IMR-90 (cell line): ENCODE measurements at regions not wholly inside any gene's neighbourhood (a gene's known extent, or its start where the extent isn't known, plus 50 kb on each side); places are given as distances from the start of the nearest gene placed in this dataset.

Source experiments
- ATAC-seq: fragments of 200-7000 bp; cut with Tn5 transposase; 2 replicates; pipeline ENCODE4 v1.9.1; 2020; ENCODE audit warnings: low read depth, mild to moderate bottlenecking, moderate library complexity
- BruUV-seq: library from RNA; stranded (reverse); fragments of 400-500 nt; replicated peaks from 2 replicates; lab custom pipeline; 2021; lab: Mats Ljungman, UMichigan
- CTCF ChIA-PET: fragments of 300-600 bp; formaldehyde crosslinking; extraction: SDS; loops from one replicate; lab custom pipeline; 2021; ENCODE audit warnings: antibody characterized with exemption; lab: Yijun Ruan, JAX
- POLR2A ChIA-PET: fragments of 300-600 bp; sonication (Branson Sonifier 250); formaldehyde crosslinking; loops from one replicate; lab custom pipeline; 2022; ENCODE audit warnings: antibody characterized with exemption; ENCODE audit not compliant: unreplicated experiment; lab: Charles Lee
- DNase-seq: peaks from one replicate; pipeline ENCODE4 v3.0.0; 2013
- H2AFZ ChIP-seq: replicated peaks from 2 replicates; pipeline ENCODE3; 2013; ENCODE audit warnings: low read length, mild to moderate bottlenecking; ENCODE audit not compliant: poor library complexity
- H2AK5ac ChIP-seq: 2 replicates; pipeline ENCODE4 v1.6.1; 2013; ENCODE audit warnings: low read depth, low read length, inconsistent platforms
- H2AK9ac ChIP-seq: replicated peaks from 2 replicates; pipeline ENCODE3; 2013; ENCODE audit warnings: mild to moderate bottlenecking, low read depth, low read length, moderate library complexity; ENCODE audit not compliant: poor library complexity
- H2BK120ac ChIP-seq: 2 replicates; pipeline ENCODE4 v1.6.1; 2013; ENCODE audit warnings: low read depth, low read length, inconsistent platforms
- H2BK15ac ChIP-seq: 3 replicates; pipeline ENCODE4 v1.6.1; 2013; ENCODE audit warnings: low read depth, low read length, inconsistent platforms
- H2BK20ac ChIP-seq: 2 replicates; pipeline ENCODE4 v1.6.1; 2013; ENCODE audit warnings: low read depth, mild to moderate bottlenecking, inconsistent platforms, low read length, moderate library complexity
- H2BK5ac ChIP-seq: 2 replicates; pipeline ENCODE4 v1.6.1; 2013; ENCODE audit warnings: mild to moderate bottlenecking, low read depth, low read length, inconsistent platforms; ENCODE audit not compliant: poor library complexity, severe bottlenecking
- H3K14ac ChIP-seq: replicated peaks from 2 replicates; pipeline ENCODE4 v1.6.1; 2013; ENCODE audit warnings: low read depth, low read length, inconsistent platforms
- H3K18ac ChIP-seq: 2 replicates; pipeline ENCODE4 v1.6.1; 2013; ENCODE audit warnings: low read depth, low read length, control low read depth
- H3K23ac ChIP-seq: 2 replicates; pipeline ENCODE4 v1.6.1; 2013; ENCODE audit warnings: low read depth, low read length, inconsistent platforms
- H3K27ac ChIP-seq: 2 replicates; pipeline ENCODE4 v1.5.1; 2013; ENCODE audit warnings: mild to moderate bottlenecking, control low read depth, low read length; ENCODE audit not compliant: insufficient read depth
- H3K27me3 ChIP-seq: 2 replicates; pipeline ENCODE4 v1.6.1; 2013; ENCODE audit warnings: low read length; ENCODE audit not compliant: control insufficient read depth, insufficient read depth
- H3K36me3 ChIP-seq: 2 replicates; pipeline ENCODE4 v1.6.1; 2013; ENCODE audit warnings: low read length, mixed read lengths; ENCODE audit not compliant: control insufficient read depth, insufficient read depth
- H3K4ac ChIP-seq: 2 replicates; pipeline ENCODE4 v1.6.1; 2013; ENCODE audit warnings: low read depth, low read length, inconsistent platforms
- H3K4me1 ChIP-seq: 2 replicates; pipeline ENCODE4 v1.6.1; 2013; ENCODE audit warnings: low read length, mixed read lengths; ENCODE audit not compliant: control insufficient read depth, insufficient read depth
- H3K4me2 ChIP-seq: 2 replicates; pipeline ENCODE4 v1.6.1; 2013; ENCODE audit warnings: low read depth, mild to moderate bottlenecking, control low read depth, low read length, moderate library complexity
- H3K4me3 ChIP-seq: 2 replicates; pipeline ENCODE4 v1.5.1; 2013; ENCODE audit warnings: low read depth, mild to moderate bottlenecking, control low read depth, low read length, moderate library complexity; ENCODE audit not compliant: insufficient read depth
- H3K56ac ChIP-seq: 2 replicates; pipeline ENCODE4 v1.6.1; 2013; ENCODE audit warnings: low read length, inconsistent platforms; ENCODE audit not compliant: insufficient read depth; ENCODE audit errors: extremely low read depth
- H3K79me1 ChIP-seq, 2 experiments: 2 replicates each; pipeline ENCODE4 v1.6.1; 2013; ENCODE audit warnings: low read length in 2 of 2, inconsistent platforms in 1 of 2, low read depth in 1 of 2
- H3K9ac ChIP-seq: 2 replicates; pipeline ENCODE4 v1.6.1; 2013; ENCODE audit warnings: low read depth, low read length, control low read depth
- H3K9me1 ChIP-seq: 2 replicates; pipeline ENCODE4 v1.6.1; 2013; ENCODE audit warnings: low read length, inconsistent platforms; ENCODE audit not compliant: insufficient read depth
- H3K9me3 ChIP-seq: 2 replicates; pipeline ENCODE4 v1.6.1; 2013; ENCODE audit warnings: low read length; ENCODE audit not compliant: control insufficient read depth, insufficient read depth
- H4K20me1 ChIP-seq: 2 replicates; pipeline ENCODE4 v1.6.1; 2013; ENCODE audit warnings: low read length, inconsistent platforms; ENCODE audit not compliant: insufficient read depth
- H4K5ac ChIP-seq: 2 replicates; pipeline ENCODE4 v1.6.1; 2013; ENCODE audit warnings: mild to moderate bottlenecking, low read depth, low read length, control low read depth
- H4K8ac ChIP-seq, 2 experiments: 2 replicates each; pipeline ENCODE4 v1.6.1; 2013; ENCODE audit warnings: low read depth in 2 of 2, low read length in 2 of 2, control low read depth in 1 of 2, inconsistent platforms in 1 of 2
- H4K91ac ChIP-seq: 2 replicates; pipeline ENCODE4 v1.6.1; 2013; ENCODE audit warnings: low read depth, low read length, inconsistent platforms; ENCODE audit not compliant: insufficient read depth
- BHLHE40 ChIP-seq: fragments of 150-350 bp; IDR thresholded peaks from 2 replicates; pipeline ENCODE4 v1.6.1; 2016; ENCODE audit warnings: mild to moderate bottlenecking, low read depth, low read length
- CEBPB ChIP-seq: IDR thresholded peaks from 2 replicates; pipeline ENCODE4 v1.6.1; 2012; ENCODE audit warnings: low read depth, low read length, improper control_type of control experiment
- CHD1 ChIP-seq: IDR thresholded peaks from 2 replicates; pipeline ENCODE4 v1.6.1; 2012; ENCODE audit warnings: low read depth, low read length, improper control_type of control experiment
- ELK1 ChIP-seq: fragments of 150-350 bp; IDR thresholded peaks from 2 replicates; pipeline ENCODE4 v1.6.1; 2016; ENCODE audit warnings: low read depth, mild to moderate bottlenecking, low read length, moderate library complexity, borderline replicate concordance
- FOS ChIP-seq: fragments of 150-350 bp; IDR thresholded peaks from 2 replicates; pipeline ENCODE4 v1.6.1; 2016; ENCODE audit warnings: low read depth, low read length
- MAFK ChIP-seq: IDR thresholded peaks from 2 replicates; pipeline ENCODE4 v1.6.1; 2012; ENCODE audit warnings: low read depth, low read length, improper control_type of control experiment
- MAZ ChIP-seq: IDR thresholded peaks from 2 replicates; pipeline ENCODE4 v1.6.1; 2012; ENCODE audit warnings: low read depth, mild to moderate bottlenecking, low read length, improper control_type of control experiment, moderate library complexity, borderline replicate concordance
- MXI1 ChIP-seq: IDR thresholded peaks from 2 replicates; pipeline ENCODE4 v1.6.1; 2012; ENCODE audit warnings: low read depth, mild to moderate bottlenecking, low read length, moderate library complexity, borderline replicate concordance
- NFE2L2 ChIP-seq: fragments of 150-350 bp; IDR thresholded peaks from 2 replicates; pipeline ENCODE4 v1.6.1; 2016; ENCODE audit warnings: low read depth, mild to moderate bottlenecking, low read length
- POLR2A ChIP-seq: IDR thresholded peaks from 2 replicates; pipeline ENCODE4 v1.6.1; 2012; ENCODE audit warnings: mild to moderate bottlenecking, low read depth, low read length
- RAD21 ChIP-seq: IDR thresholded peaks from 2 replicates; pipeline ENCODE4 v1.6.1; 2012; ENCODE audit warnings: low read length, improper control_type of control experiment
- RCOR1 ChIP-seq: IDR thresholded peaks from 2 replicates; pipeline ENCODE4 v1.6.1; 2012; ENCODE audit warnings: mild to moderate bottlenecking, low read length, improper control_type of control experiment; ENCODE audit not compliant: insufficient replicate concordance
- RFX5 ChIP-seq: IDR thresholded peaks from 2 replicates; pipeline ENCODE4 v1.8.0; 2012; ENCODE audit warnings: low read depth, mild to moderate bottlenecking, low read length, moderate library complexity
- SMC3 ChIP-seq: fragments of 150-350 bp; IDR thresholded peaks from 2 replicates; pipeline ENCODE4 v1.6.1; 2016; ENCODE audit warnings: low read depth, mild to moderate bottlenecking, antibody characterized with exemption, low read length, moderate library complexity
- USF2 ChIP-seq: fragments of 150-350 bp; IDR thresholded peaks from 2 replicates; pipeline ENCODE4 v1.6.1; 2017; ENCODE audit warnings: mild to moderate bottlenecking, antibody characterized with exemption, low read length, low read depth
- WGBS, 2 experiments: methylation state at CpG; one replicate each; pipeline versions ENCODE4 v1.1.5 to v1.1.7; 2013; ENCODE audit warnings: missing lambda C conversion rate in 2 of 2; ENCODE audit not compliant: insufficient read length in 1 of 2; ENCODE audit errors: extremely low coverage in 2 of 2; 5-methylcytosine and 5-hydroxymethylcytosine counted together
- dilution Hi-C: fragments of 300-500 bp; cut with HindIII; formaldehyde crosslinking; loops from one replicate; pipeline ENCODE4 v1.14.3; 2018; ENCODE audit warnings: low sequenced_read_pairs; ENCODE audit not compliant: unreplicated experiment
- in situ Hi-C: fragments of 300-500 bp; cut with MboI; formaldehyde crosslinking; loops from 3 replicates; pipeline ENCODE4 v1.14.3; 2019; ENCODE audit warnings: low sequenced_read_pairs, inconsistent platforms, mixed read lengths
- intact Hi-C: fragments of 100-400 bp; cut with micrococcal nuclease; formaldehyde crosslinking; loops from 2 replicates; pipeline ENCODE4 v1.10.0; 2022
- TF ChIP-seq, protein P1 (sequence below): conservative IDR thresholded peaks from 2 replicates; pipeline ENCODE4 v1.5.1; 2012; ENCODE audit warnings: mild to moderate bottlenecking, low read depth, low read length, improper control_type of control experiment

DNA sequence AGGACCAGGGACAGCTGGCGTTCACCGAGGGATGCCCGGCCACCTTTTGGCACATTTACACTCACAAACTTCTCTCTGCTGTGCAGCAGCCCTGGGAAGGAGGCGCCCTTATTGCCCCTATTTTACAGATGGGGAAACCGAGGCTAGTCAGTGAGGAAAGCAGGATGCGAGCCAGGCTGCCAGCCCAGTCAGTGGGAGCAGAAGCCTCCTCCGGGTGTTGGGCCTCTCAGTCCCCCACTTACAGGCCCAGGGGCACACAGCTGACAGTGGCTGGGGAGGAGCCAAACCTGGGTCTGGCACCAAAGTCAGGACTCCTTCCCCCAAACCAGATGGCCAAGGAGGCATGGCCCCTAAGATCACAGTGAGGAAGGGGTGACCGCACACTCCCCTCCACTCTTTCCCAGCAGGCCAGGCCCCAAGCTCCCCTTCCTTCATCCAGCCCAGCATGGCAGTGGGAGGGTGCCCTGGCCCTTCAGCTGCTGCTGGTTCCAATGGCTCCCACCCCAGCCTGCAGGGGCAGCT, 121.4 kb upstream of the ANO1 start:
- Histone ChIP-seq H3K18ac (peak overlapping the region; percentile 41), H3K36me3 (no peaks in the 10 kb centered on the region), H4K91ac (peak overlapping the region; percentile 84), H3K9me3 (no peaks in the 10 kb centered on the region), H3K79me1 (no peaks in the 10 kb centered on the region), H3K9me1 (peaks cover 10% of the 10 kb centered on the region), H2AK5ac (peak overlapping the region; percentile 93), H3K23ac (0 out of 2 replicates have a peak overlapping the region, but pooled peaks have one; percentile 40), H2AFZ (peak overlapping the region; percentile 80), H3K4ac (peak overlapping the region; percentile 94), H3K27me3 (no peaks in the 10 kb centered on the region), H2BK5ac (peak overlapping the region; percentile 8), H3K56ac (no peak overlapping the region), H3K4me3 (no peak overlapping the region), H2BK15ac (peak overlapping the region; percentile 18; the same call in 1 of the 3 replicates), H2BK120ac (peak overlapping the region; percentile 98), H3K4me2 (no peak overlapping the region), H3K14ac (peak overlapping the region; percentile 82), H4K5ac (peak overlapping the region; percentile 28; the same call in 1 of the 2 replicates), H4K8ac (peak overlapping the region in 1 of 2 experiments; percentile 82; a peak in 1 of 4 replicates), H3K4me1 (peaks cover 19% of the 10 kb centered on the region), H3K9ac (no peak overlapping the region), H4K20me1 (no peaks in the 10 kb centered on the region), H3K27ac (peak overlapping the region; percentile 52; the same call in 1 of the 2 replicates), H2BK20ac (peak overlapping the region; percentile 92), H2AK9ac (peak overlapping the region; percentile 95)
- ATAC-seq (no peak), DNase-seq (no peak)
- ChIA-PET CTCF (interaction anchor here (0.7 to 0.8 kb wide), 2 partner anchors 38 to 46 kb away, joined by 3 read pairs; no protein-coding TSS in a partner anchor), POLR2A (no interaction called here)
- dilution Hi-C loops, result no loop called here
- intact Hi-C loops, result no loop called here
- WGBS, 2 experiments, result 86% methylated on average over 1 of the region's 8 CpGs; no CpG with 5 or more reads in 1 of the 2 experiments
- in situ Hi-C loops, result no loop called here
- BruUV-seq, result no TSS peak
- TF ChIP-seq USF2 (no peak), RCOR1 (no peak), MAZ (no peak), CEBPB (no peak), FOS (no peak), ELK1 (no peak), CHD1 (no peak), MAFK (no peak), RFX5 (no peak), RAD21 (no peak), NFE2L2 (no peak), MXI1 (no peak), POLR2A (no peak), BHLHE40 (no peak), SMC3 (no peak)
- TF ChIP-seq, protein P1, sequence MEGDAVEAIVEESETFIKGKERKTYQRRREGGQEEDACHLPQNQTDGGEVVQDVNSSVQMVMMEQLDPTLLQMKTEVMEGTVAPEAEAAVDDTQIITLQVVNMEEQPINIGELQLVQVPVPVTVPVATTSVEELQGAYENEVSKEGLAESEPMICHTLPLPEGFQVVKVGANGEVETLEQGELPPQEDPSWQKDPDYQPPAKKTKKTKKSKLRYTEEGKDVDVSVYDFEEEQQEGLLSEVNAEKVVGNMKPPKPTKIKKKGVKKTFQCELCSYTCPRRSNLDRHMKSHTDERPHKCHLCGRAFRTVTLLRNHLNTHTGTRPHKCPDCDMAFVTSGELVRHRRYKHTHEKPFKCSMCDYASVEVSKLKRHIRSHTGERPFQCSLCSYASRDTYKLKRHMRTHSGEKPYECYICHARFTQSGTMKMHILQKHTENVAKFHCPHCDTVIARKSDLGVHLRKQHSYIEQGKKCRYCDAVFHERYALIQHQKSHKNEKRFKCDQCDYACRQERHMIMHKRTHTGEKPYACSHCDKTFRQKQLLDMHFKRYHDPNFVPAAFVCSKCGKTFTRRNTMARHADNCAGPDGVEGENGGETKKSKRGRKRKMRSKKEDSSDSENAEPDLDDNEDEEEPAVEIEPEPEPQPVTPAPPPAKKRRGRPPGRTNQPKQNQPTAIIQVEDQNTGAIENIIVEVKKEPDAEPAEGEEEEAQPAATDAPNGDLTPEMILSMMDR, result no peak
